ENCODE measurements at regions not wholly inside any gene's neighbourhood (a gene's known extent, or its start where the extent isn't known, plus 50 kb on each side); places are given as distances from the start of the nearest gene placed in this dataset.

- DNase-seq = no peak
Measured at GRCh38 chr5:108437425-108437824, 55.5 kb upstream of the FBXL17 start.

- no peak for DNase-seq
Measured at GRCh38 chr5:108436696-108437095, 54.8 kb upstream of the FBXL17 start.

GRCh38 chr5:108433600-108433999 lies 51.7 kb upstream of the FBXL17 start:
- DNase-seq = no peak

- DNase-seq = no peak
Measured at GRCh38 chr5:108432024-108432423, 50.1 kb upstream of the FBXL17 start.

Data from NCI-H524 (cell line).